WTC11 (cell line): ENCODE measurements at regions not wholly inside any gene's neighbourhood (a gene's known extent, or its start where the extent isn't known, plus 50 kb on each side); places are given as distances from the start of the nearest gene placed in this dataset.

Experiments
- ATAC-seq: fragments of 200-7000 bp; cut with Tn5 transposase; 2 replicates; pipeline ENCODE4 v1.10.0; 2021; ENCODE audit warnings: mild to moderate bottlenecking, moderate library complexity
- CTCF ChIA-PET: fragments of 300-600 bp; sonication (Branson Sonifier 250); formaldehyde crosslinking; loops from one replicate; lab custom pipeline; 2021; ENCODE audit warnings: antibody characterized with exemption; lab: Charles Lee
- POLR2A ChIA-PET: fragments of 350-600 bp; sonication (Branson Sonifier 250); formaldehyde crosslinking; loops from one replicate; lab custom pipeline; 2021; ENCODE audit warnings: antibody characterized with exemption; lab: Charles Lee
- DNase-seq: peaks from one replicate; pipeline ENCODE4 v3.0.0; 2021; ENCODE audit warnings: low spot score
- H3K27ac Mint-ChIP-seq: 2 replicates; pipeline ENCODE4 v1.8.0; 2021; ENCODE audit warnings: mixed read lengths
- H3K27me3 Mint-ChIP-seq: 2 replicates; pipeline ENCODE4 v1.8.0; 2021; ENCODE audit warnings: low read depth, mild to moderate bottlenecking, moderate library complexity, mixed read lengths
- H3K36me3 Mint-ChIP-seq: 2 replicates; pipeline ENCODE4 v1.8.0; 2021; ENCODE audit warnings: mixed read lengths
- H3K4me1 Mint-ChIP-seq: 2 replicates; pipeline ENCODE4 v1.8.0; 2022; ENCODE audit warnings: mixed read lengths
- H3K4me3 Mint-ChIP-seq: 2 replicates; pipeline ENCODE4 v1.8.0; 2021; ENCODE audit warnings: mild to moderate bottlenecking, moderate library complexity, mixed read lengths
- H3K9me3 Mint-ChIP-seq: 2 replicates; pipeline ENCODE4 v1.8.0; 2021; ENCODE audit warnings: mixed read lengths
- CREM ChIP-seq: sonication (generic); formaldehyde crosslinking; IDR thresholded peaks from 2 replicates; pipeline ENCODE4 v1.8.1; 2022; ENCODE audit warnings: mild to moderate bottlenecking, missing genetic modification reagents, moderate library complexity
- FOXK1 ChIP-seq: sonication (generic); formaldehyde crosslinking; IDR thresholded peaks from 2 replicates; pipeline ENCODE4 v1.8.0; 2022; ENCODE audit warnings: mild to moderate bottlenecking, moderate library complexity, missing genetic modification reagents
- IRF2 ChIP-seq: sonication (generic); formaldehyde crosslinking; IDR thresholded peaks from 2 replicates; pipeline ENCODE4 v1.8.0; 2022; ENCODE audit warnings: low read depth, missing genetic modification reagents, borderline replicate concordance
- JUN ChIP-seq: sonication (generic); formaldehyde crosslinking; IDR thresholded peaks from 2 replicates; pipeline ENCODE4 v1.8.0; 2023; ENCODE audit warnings: mild to moderate bottlenecking, missing genetic modification reagents
- MXD4 ChIP-seq: fragments of 250-450 bp; sonication (Bioruptor Pico); IDR thresholded peaks from 2 replicates; pipeline ENCODE4 v1.8.0; 2021; ENCODE audit warnings: mild to moderate bottlenecking, moderate library complexity, borderline replicate concordance
- NFE2L1 ChIP-seq: sonication (generic); formaldehyde crosslinking; IDR thresholded peaks from 2 replicates; pipeline ENCODE4 v1.8.1; 2023; ENCODE audit warnings: missing genetic modification reagents
- NR1H2 ChIP-seq: sonication (generic); formaldehyde crosslinking; IDR thresholded peaks from 2 replicates; pipeline ENCODE4 v1.9.0; 2021; ENCODE audit warnings: mild to moderate bottlenecking, moderate library complexity, missing genetic modification reagents
- PRRX2 ChIP-seq: fragments of 250-450 bp; sonication (Bioruptor Pico); IDR thresholded peaks from 2 replicates; pipeline ENCODE4 v1.8.0; 2021; ENCODE audit warnings: mild to moderate bottlenecking
- TEAD1 ChIP-seq: sonication (generic); formaldehyde crosslinking; IDR thresholded peaks from 2 replicates; pipeline ENCODE4 v1.8.0; 2022; ENCODE audit warnings: mild to moderate bottlenecking, missing genetic modification reagents
- TP53 ChIP-seq: sonication (generic); formaldehyde crosslinking; IDR thresholded peaks from 2 replicates; pipeline ENCODE4 v1.8.1; 2023; ENCODE audit warnings: mild to moderate bottlenecking, missing genetic modification reagents
- ZNF263 ChIP-seq: sonication (generic); formaldehyde crosslinking; IDR thresholded peaks from 2 replicates; pipeline ENCODE4 v1.8.1; 2022; ENCODE audit warnings: low read depth, mild to moderate bottlenecking, moderate library complexity, missing genetic modification reagents
- ZNF317 ChIP-seq: sonication (generic); formaldehyde crosslinking; IDR thresholded peaks from 2 replicates; pipeline ENCODE4 v1.8.1; 2023; ENCODE audit warnings: low read depth, mild to moderate bottlenecking, moderate library complexity, missing genetic modification reagents, borderline replicate concordance
- ZNF423 ChIP-seq: fragments of 250-450 bp; sonication (Bioruptor Pico); IDR thresholded peaks from 2 replicates; pipeline ENCODE4 v2.1.2; 2022; ENCODE audit warnings: mild to moderate bottlenecking, moderate library complexity
- TF ChIP-seq, protein P1 (sequence below): sonication (generic); formaldehyde crosslinking; IDR thresholded peaks from 2 replicates; pipeline ENCODE4 v1.8.1; 2023; ENCODE audit warnings: mild to moderate bottlenecking, moderate library complexity, missing genetic modification reagents
- TF ChIP-seq, protein P2 (sequence below): sonication (generic); formaldehyde crosslinking; conservative IDR thresholded peaks from 2 replicates; pipeline ENCODE4 v1.8.1; 2022; ENCODE audit warnings: mild to moderate bottlenecking, missing genetic modification reagents
- TF ChIP-seq, protein P3 (sequence below): fragments of 250-450 bp; sonication (Bioruptor Pico); IDR thresholded peaks from 2 replicates; pipeline ENCODE4 v1.9.0; 2021; ENCODE audit warnings: moderate library complexity, mild to moderate bottlenecking, inconsistent platforms, borderline replicate concordance
- TF ChIP-seq, protein P4 (sequence below): fragments of 200-600 bp; IDR thresholded peaks from 2 replicates; pipeline ENCODE4 v1.8.0; 2022; ENCODE audit warnings: antibody characterized with exemption
- TF ChIP-seq, protein P5 (sequence below): fragments of 250-450 bp; sonication (Bioruptor Pico); IDR thresholded peaks from 2 replicates; pipeline ENCODE4 v1.9.0; 2021; ENCODE audit warnings: mild to moderate bottlenecking, borderline replicate concordance
- TF ChIP-seq, protein P6 (sequence below): sonication (generic); formaldehyde crosslinking; IDR thresholded peaks from 2 replicates; pipeline ENCODE4 v1.8.1; 2022; ENCODE audit warnings: mild to moderate bottlenecking, moderate library complexity, missing genetic modification reagents

DNA sequence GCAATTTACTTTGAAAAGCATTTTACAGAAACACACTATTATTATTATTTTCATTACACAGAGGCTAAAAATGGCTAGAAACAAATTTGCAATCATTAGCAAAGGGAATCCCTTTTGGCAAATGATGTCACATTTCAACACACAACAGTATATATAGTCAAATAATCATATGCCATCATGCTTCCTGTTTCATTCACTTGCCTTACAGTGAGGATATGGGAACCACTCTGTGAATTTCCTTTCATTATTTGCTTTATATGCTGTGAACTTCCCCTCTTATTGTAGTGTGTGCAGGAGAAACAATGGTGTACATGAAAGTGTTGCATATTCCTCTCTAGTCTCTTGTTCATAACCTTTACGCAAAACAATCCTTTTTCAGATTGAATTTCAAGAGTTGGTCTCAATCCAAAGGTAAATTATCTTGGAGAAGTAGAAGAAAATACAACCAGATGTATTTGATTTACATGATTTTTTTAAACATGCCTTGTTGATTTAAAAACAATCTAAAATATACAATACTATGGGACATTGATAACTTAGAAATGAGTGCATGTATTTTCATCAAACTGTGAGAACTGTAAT is 657.3 kb downstream of the EFNB2 start:
- TF ChIP-seq TP53 (CRISPR knock-in tag), result no peak
- TF ChIP-seq, protein P1, sequence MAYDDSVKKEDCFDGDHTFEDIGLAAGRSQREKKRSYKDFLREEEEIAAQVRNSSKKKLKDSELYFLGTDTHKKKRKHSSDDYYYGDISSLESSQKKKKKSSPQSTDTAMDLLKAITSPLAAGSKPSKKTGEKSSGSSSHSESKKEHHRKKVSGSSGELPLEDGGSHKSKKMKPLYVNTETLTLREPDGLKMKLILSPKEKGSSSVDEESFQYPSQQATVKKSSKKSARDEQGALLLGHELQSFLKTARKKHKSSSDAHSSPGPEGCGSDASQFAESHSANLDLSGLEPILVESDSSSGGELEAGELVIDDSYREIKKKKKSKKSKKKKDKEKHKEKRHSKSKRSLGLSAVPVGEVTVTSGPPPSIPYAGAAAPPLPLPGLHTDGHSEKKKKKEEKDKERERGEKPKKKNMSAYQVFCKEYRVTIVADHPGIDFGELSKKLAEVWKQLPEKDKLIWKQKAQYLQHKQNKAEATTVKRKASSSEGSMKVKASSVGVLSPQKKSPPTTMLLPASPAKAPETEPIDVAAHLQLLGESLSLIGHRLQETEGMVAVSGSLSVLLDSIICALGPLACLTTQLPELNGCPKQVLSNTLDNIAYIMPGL (CRISPR knock-in tag), result no peak
- TF ChIP-seq IRF2, result no peak
- TF ChIP-seq CREM (CRISPR knock-in tag), result no peak
- TF ChIP-seq ZNF423 (CRISPR knock-in tag), result no peak
- TF ChIP-seq, protein P2, sequence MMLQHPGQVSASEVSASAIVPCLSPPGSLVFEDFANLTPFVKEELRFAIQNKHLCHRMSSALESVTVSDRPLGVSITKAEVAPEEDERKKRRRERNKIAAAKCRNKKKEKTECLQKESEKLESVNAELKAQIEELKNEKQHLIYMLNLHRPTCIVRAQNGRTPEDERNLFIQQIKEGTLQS (CRISPR knock-in tag), result no peak
- no peak for TF ChIP-seq ZNF317 (CRISPR knock-in tag)
- no peak for TF ChIP-seq JUN
- TF ChIP-seq, protein P3, sequence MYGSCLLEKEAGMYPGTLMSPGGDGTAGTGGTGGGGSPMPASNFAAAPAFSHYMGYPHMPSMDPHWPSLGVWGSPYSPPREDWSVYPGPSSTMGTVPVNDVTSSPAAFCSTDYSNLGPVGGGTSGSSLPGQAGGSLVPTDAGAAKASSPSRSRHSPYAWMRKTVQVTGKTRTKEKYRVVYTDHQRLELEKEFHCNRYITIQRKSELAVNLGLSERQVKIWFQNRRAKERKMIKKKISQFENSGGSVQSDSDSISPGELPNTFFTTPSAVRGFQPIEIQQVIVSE, result no peak
- TF ChIP-seq NR1H2 (CRISPR knock-in tag), result no peak
- TF ChIP-seq, all 79 proteins: peak for 0
- ATAC-seq (no peak), DNase-seq (no peak)
- no peak overlapping the region for H3K4me3 Mint-ChIP-seq
- H3K36me3 Mint-ChIP-seq, result no peaks in the 10 kb centered on the region
- ChIA-PET CTCF (no interaction called here), POLR2A (no interaction called here)
- H3K4me1 Mint-ChIP-seq, result no peaks in the 10 kb centered on the region
- no peak overlapping the region for H3K27ac Mint-ChIP-seq
- no peaks in the 10 kb centered on the region for H3K9me3 Mint-ChIP-seq
- H3K27me3 Mint-ChIP-seq, result no peaks in the 10 kb centered on the region

DNA sequence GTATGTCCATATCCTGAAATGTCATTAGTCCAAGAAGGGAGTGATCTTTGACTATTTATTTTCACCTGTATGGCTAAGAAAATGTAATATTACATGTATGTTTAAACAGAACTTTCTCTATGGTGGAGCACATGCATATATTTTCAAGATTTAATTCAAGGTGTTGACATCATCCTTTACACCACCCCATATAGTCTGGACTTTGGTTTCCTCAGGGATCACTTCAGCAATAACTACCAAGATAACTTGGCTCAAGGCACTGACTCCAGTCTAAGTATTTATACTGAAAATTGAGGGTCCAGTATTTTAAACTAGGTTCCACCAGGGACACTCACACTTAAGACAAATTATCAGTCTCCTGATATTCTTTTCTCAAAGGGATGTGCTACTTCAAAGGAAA is 660.6 kb downstream of the EFNB2 start:
- ChIA-PET POLR2A (no interaction called here), CTCF (no interaction called here)
- Mint-ChIP-seq H3K9me3 (no peaks in the 10 kb centered on the region), H3K27ac (no peak overlapping the region), H3K4me3 (no peak overlapping the region), H3K36me3 (no peaks in the 10 kb centered on the region), H3K4me1 (peaks cover 6% of the 10 kb centered on the region), H3K27me3 (no peaks in the 10 kb centered on the region)
- DNase-seq (no peak), ATAC-seq (no peak)
- no peak for TF ChIP-seq PRRX2 (CRISPR knock-in tag)
- TF ChIP-seq TEAD1 (CRISPR knock-in tag), result no peak
- TF ChIP-seq, protein P4, sequence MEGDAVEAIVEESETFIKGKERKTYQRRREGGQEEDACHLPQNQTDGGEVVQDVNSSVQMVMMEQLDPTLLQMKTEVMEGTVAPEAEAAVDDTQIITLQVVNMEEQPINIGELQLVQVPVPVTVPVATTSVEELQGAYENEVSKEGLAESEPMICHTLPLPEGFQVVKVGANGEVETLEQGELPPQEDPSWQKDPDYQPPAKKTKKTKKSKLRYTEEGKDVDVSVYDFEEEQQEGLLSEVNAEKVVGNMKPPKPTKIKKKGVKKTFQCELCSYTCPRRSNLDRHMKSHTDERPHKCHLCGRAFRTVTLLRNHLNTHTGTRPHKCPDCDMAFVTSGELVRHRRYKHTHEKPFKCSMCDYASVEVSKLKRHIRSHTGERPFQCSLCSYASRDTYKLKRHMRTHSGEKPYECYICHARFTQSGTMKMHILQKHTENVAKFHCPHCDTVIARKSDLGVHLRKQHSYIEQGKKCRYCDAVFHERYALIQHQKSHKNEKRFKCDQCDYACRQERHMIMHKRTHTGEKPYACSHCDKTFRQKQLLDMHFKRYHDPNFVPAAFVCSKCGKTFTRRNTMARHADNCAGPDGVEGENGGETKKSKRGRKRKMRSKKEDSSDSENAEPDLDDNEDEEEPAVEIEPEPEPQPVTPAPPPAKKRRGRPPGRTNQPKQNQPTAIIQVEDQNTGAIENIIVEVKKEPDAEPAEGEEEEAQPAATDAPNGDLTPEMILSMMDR, result no peak
- TF ChIP-seq MXD4, result no peak
- TF ChIP-seq FOXK1 (CRISPR knock-in tag), result no peak
- TF ChIP-seq, protein P5, sequence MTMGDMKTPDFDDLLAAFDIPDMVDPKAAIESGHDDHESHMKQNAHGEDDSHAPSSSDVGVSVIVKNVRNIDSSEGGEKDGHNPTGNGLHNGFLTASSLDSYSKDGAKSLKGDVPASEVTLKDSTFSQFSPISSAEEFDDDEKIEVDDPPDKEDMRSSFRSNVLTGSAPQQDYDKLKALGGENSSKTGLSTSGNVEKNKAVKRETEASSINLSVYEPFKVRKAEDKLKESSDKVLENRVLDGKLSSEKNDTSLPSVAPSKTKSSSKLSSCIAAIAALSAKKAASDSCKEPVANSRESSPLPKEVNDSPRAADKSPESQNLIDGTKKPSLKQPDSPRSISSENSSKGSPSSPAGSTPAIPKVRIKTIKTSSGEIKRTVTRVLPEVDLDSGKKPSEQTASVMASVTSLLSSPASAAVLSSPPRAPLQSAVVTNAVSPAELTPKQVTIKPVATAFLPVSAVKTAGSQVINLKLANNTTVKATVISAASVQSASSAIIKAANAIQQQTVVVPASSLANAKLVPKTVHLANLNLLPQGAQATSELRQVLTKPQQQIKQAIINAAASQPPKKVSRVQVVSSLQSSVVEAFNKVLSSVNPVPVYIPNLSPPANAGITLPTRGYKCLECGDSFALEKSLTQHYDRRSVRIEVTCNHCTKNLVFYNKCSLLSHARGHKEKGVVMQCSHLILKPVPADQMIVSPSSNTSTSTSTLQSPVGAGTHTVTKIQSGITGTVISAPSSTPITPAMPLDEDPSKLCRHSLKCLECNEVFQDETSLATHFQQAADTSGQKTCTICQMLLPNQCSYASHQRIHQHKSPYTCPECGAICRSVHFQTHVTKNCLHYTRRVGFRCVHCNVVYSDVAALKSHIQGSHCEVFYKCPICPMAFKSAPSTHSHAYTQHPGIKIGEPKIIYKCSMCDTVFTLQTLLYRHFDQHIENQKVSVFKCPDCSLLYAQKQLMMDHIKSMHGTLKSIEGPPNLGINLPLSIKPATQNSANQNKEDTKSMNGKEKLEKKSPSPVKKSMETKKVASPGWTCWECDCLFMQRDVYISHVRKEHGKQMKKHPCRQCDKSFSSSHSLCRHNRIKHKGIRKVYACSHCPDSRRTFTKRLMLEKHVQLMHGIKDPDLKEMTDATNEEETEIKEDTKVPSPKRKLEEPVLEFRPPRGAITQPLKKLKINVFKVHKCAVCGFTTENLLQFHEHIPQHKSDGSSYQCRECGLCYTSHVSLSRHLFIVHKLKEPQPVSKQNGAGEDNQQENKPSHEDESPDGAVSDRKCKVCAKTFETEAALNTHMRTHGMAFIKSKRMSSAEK (CRISPR knock-in tag), result no peak
- no peak for TF ChIP-seq ZNF423 (CRISPR knock-in tag)
- no peak for TF ChIP-seq NFE2L1
- no peak for TF ChIP-seq ZNF263 (CRISPR knock-in tag)
- TF ChIP-seq, protein P6, sequence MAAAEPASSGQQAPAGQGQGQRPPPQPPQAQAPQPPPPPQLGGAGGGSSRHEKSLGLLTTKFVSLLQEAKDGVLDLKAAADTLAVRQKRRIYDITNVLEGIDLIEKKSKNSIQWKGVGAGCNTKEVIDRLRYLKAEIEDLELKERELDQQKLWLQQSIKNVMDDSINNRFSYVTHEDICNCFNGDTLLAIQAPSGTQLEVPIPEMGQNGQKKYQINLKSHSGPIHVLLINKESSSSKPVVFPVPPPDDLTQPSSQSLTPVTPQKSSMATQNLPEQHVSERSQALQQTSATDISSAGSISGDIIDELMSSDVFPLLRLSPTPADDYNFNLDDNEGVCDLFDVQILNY (CRISPR knock-in tag), result no peak
